ENCODE measurements at regions not wholly inside any gene's neighbourhood (a gene's known extent, or its start where the extent isn't known, plus 50 kb on each side); places are given as distances from the start of the nearest gene placed in this dataset.

DNA sequence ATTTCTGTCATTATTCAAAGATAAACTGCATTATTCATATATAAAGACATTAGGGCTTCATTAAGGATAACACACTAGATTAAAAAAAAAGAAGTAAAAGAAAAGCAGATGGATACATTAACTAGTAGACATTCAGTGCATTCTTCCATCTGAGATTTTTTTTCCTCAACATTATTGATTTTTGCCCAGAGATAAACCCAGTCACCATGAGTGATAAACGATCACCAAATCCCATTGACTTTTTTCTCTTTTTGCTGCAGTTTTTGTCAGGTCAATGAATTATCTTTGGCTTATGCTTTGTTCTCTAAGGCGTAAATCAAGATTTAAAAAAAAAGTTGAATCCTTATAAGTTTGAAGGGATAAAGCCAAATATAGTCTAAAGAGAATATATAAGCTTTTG is 925.0 kb downstream of the GBE1 start:
- TF ChIP-seq CTCF (IDR thresholded peaks at IDR 0.05) (no peak), POLR2A (IDR thresholded peaks at IDR 0.05) (no peak), POLR2AphosphoS5 (IDR thresholded peaks at IDR 0.05) (no peak), EP300 (IDR thresholded peaks at IDR 0.05) (no peak)

Data from gastroesophageal sphincter (tissue), 3 donors.